IMR-90 (cell line): ENCODE measurements at regions not wholly inside any gene's neighbourhood (a gene's known extent, or its start where the extent isn't known, plus 50 kb on each side); places are given as distances from the start of the nearest gene placed in this dataset.

ENCODE experiments used
- ATAC-seq: fragments of 200-7000 bp; cut with Tn5 transposase; 2 replicates; pipeline ENCODE4 v1.9.1; 2020; ENCODE audit warnings: low read depth, mild to moderate bottlenecking, moderate library complexity
- BruUV-seq: library from RNA; stranded (reverse); fragments of 400-500 nt; replicated peaks from 2 replicates; lab custom pipeline; 2021; lab: Mats Ljungman, UMichigan
- CTCF ChIA-PET: fragments of 300-600 bp; formaldehyde crosslinking; extraction: SDS; loops from one replicate; lab custom pipeline; 2021; ENCODE audit warnings: antibody characterized with exemption; lab: Yijun Ruan, JAX
- POLR2A ChIA-PET: fragments of 300-600 bp; sonication (Branson Sonifier 250); formaldehyde crosslinking; loops from one replicate; lab custom pipeline; 2022; ENCODE audit warnings: antibody characterized with exemption; ENCODE audit not compliant: unreplicated experiment; lab: Charles Lee
- DNase-seq: peaks from one replicate; pipeline ENCODE4 v3.0.0; 2013
- H2AFZ ChIP-seq: replicated peaks from 2 replicates; pipeline ENCODE3; 2013; ENCODE audit warnings: low read length, mild to moderate bottlenecking; ENCODE audit not compliant: poor library complexity
- H2AK5ac ChIP-seq: 2 replicates; pipeline ENCODE4 v1.6.1; 2013; ENCODE audit warnings: low read depth, low read length, inconsistent platforms
- H2AK9ac ChIP-seq: replicated peaks from 2 replicates; pipeline ENCODE3; 2013; ENCODE audit warnings: mild to moderate bottlenecking, low read depth, low read length, moderate library complexity; ENCODE audit not compliant: poor library complexity
- H2BK120ac ChIP-seq: 2 replicates; pipeline ENCODE4 v1.6.1; 2013; ENCODE audit warnings: low read depth, low read length, inconsistent platforms
- H2BK15ac ChIP-seq: 3 replicates; pipeline ENCODE4 v1.6.1; 2013; ENCODE audit warnings: low read depth, low read length, inconsistent platforms
- H2BK20ac ChIP-seq: 2 replicates; pipeline ENCODE4 v1.6.1; 2013; ENCODE audit warnings: low read depth, mild to moderate bottlenecking, inconsistent platforms, low read length, moderate library complexity
- H2BK5ac ChIP-seq: 2 replicates; pipeline ENCODE4 v1.6.1; 2013; ENCODE audit warnings: mild to moderate bottlenecking, low read depth, low read length, inconsistent platforms; ENCODE audit not compliant: poor library complexity, severe bottlenecking
- H3K14ac ChIP-seq: replicated peaks from 2 replicates; pipeline ENCODE4 v1.6.1; 2013; ENCODE audit warnings: low read depth, low read length, inconsistent platforms
- H3K18ac ChIP-seq: 2 replicates; pipeline ENCODE4 v1.6.1; 2013; ENCODE audit warnings: low read depth, low read length, control low read depth
- H3K23ac ChIP-seq: 2 replicates; pipeline ENCODE4 v1.6.1; 2013; ENCODE audit warnings: low read depth, low read length, inconsistent platforms
- H3K27ac ChIP-seq: 2 replicates; pipeline ENCODE4 v1.5.1; 2013; ENCODE audit warnings: mild to moderate bottlenecking, control low read depth, low read length; ENCODE audit not compliant: insufficient read depth
- H3K27me3 ChIP-seq: 2 replicates; pipeline ENCODE4 v1.6.1; 2013; ENCODE audit warnings: low read length; ENCODE audit not compliant: control insufficient read depth, insufficient read depth
- H3K36me3 ChIP-seq: 2 replicates; pipeline ENCODE4 v1.6.1; 2013; ENCODE audit warnings: low read length, mixed read lengths; ENCODE audit not compliant: control insufficient read depth, insufficient read depth
- H3K4ac ChIP-seq: 2 replicates; pipeline ENCODE4 v1.6.1; 2013; ENCODE audit warnings: low read depth, low read length, inconsistent platforms
- H3K4me1 ChIP-seq: 2 replicates; pipeline ENCODE4 v1.6.1; 2013; ENCODE audit warnings: low read length, mixed read lengths; ENCODE audit not compliant: control insufficient read depth, insufficient read depth
- H3K4me2 ChIP-seq: 2 replicates; pipeline ENCODE4 v1.6.1; 2013; ENCODE audit warnings: low read depth, mild to moderate bottlenecking, control low read depth, low read length, moderate library complexity
- H3K4me3 ChIP-seq: 2 replicates; pipeline ENCODE4 v1.5.1; 2013; ENCODE audit warnings: low read depth, mild to moderate bottlenecking, control low read depth, low read length, moderate library complexity; ENCODE audit not compliant: insufficient read depth
- H3K56ac ChIP-seq: 2 replicates; pipeline ENCODE4 v1.6.1; 2013; ENCODE audit warnings: low read length, inconsistent platforms; ENCODE audit not compliant: insufficient read depth; ENCODE audit errors: extremely low read depth
- H3K79me1 ChIP-seq, 2 experiments: 2 replicates each; pipeline ENCODE4 v1.6.1; 2013; ENCODE audit warnings: low read length in 2 of 2, inconsistent platforms in 1 of 2, low read depth in 1 of 2
- H3K9ac ChIP-seq: 2 replicates; pipeline ENCODE4 v1.6.1; 2013; ENCODE audit warnings: low read depth, low read length, control low read depth
- H3K9me1 ChIP-seq: 2 replicates; pipeline ENCODE4 v1.6.1; 2013; ENCODE audit warnings: low read length, inconsistent platforms; ENCODE audit not compliant: insufficient read depth
- H3K9me3 ChIP-seq: 2 replicates; pipeline ENCODE4 v1.6.1; 2013; ENCODE audit warnings: low read length; ENCODE audit not compliant: control insufficient read depth, insufficient read depth
- H4K20me1 ChIP-seq: 2 replicates; pipeline ENCODE4 v1.6.1; 2013; ENCODE audit warnings: low read length, inconsistent platforms; ENCODE audit not compliant: insufficient read depth
- H4K5ac ChIP-seq: 2 replicates; pipeline ENCODE4 v1.6.1; 2013; ENCODE audit warnings: mild to moderate bottlenecking, low read depth, low read length, control low read depth
- H4K8ac ChIP-seq, 2 experiments: 2 replicates each; pipeline ENCODE4 v1.6.1; 2013; ENCODE audit warnings: low read depth in 2 of 2, low read length in 2 of 2, control low read depth in 1 of 2, inconsistent platforms in 1 of 2
- H4K91ac ChIP-seq: 2 replicates; pipeline ENCODE4 v1.6.1; 2013; ENCODE audit warnings: low read depth, low read length, inconsistent platforms; ENCODE audit not compliant: insufficient read depth
- BHLHE40 ChIP-seq: fragments of 150-350 bp; IDR thresholded peaks from 2 replicates; pipeline ENCODE4 v1.6.1; 2016; ENCODE audit warnings: mild to moderate bottlenecking, low read depth, low read length
- NFE2L2 ChIP-seq: fragments of 150-350 bp; IDR thresholded peaks from 2 replicates; pipeline ENCODE4 v1.6.1; 2016; ENCODE audit warnings: low read depth, mild to moderate bottlenecking, low read length
- POLR2A ChIP-seq: IDR thresholded peaks from 2 replicates; pipeline ENCODE4 v1.6.1; 2012; ENCODE audit warnings: mild to moderate bottlenecking, low read depth, low read length
- WGBS, 2 experiments: methylation state at CpG; one replicate each; pipeline versions ENCODE4 v1.1.5 to v1.1.7; 2013; ENCODE audit warnings: missing lambda C conversion rate in 2 of 2; ENCODE audit not compliant: insufficient read length in 1 of 2; ENCODE audit errors: extremely low coverage in 2 of 2; 5-methylcytosine and 5-hydroxymethylcytosine counted together
- dilution Hi-C: fragments of 300-500 bp; cut with HindIII; formaldehyde crosslinking; loops from one replicate; pipeline ENCODE4 v1.14.3; 2018; ENCODE audit warnings: low sequenced_read_pairs; ENCODE audit not compliant: unreplicated experiment
- in situ Hi-C: fragments of 300-500 bp; cut with MboI; formaldehyde crosslinking; loops from 3 replicates; pipeline ENCODE4 v1.14.3; 2019; ENCODE audit warnings: low sequenced_read_pairs, inconsistent platforms, mixed read lengths
- intact Hi-C: fragments of 100-400 bp; cut with micrococcal nuclease; formaldehyde crosslinking; loops from 2 replicates; pipeline ENCODE4 v1.10.0; 2022
- TF ChIP-seq, protein P1 (sequence below): conservative IDR thresholded peaks from 2 replicates; pipeline ENCODE4 v1.5.1; 2012; ENCODE audit warnings: mild to moderate bottlenecking, low read depth, low read length, improper control_type of control experiment
- TF ChIP-seq, protein P2 (sequence below): fragments of 150-350 bp; IDR thresholded peaks from 2 replicates; pipeline ENCODE4 v1.6.1; 2017; ENCODE audit warnings: mild to moderate bottlenecking, antibody characterized with exemption, low read length, low read depth

DNA sequence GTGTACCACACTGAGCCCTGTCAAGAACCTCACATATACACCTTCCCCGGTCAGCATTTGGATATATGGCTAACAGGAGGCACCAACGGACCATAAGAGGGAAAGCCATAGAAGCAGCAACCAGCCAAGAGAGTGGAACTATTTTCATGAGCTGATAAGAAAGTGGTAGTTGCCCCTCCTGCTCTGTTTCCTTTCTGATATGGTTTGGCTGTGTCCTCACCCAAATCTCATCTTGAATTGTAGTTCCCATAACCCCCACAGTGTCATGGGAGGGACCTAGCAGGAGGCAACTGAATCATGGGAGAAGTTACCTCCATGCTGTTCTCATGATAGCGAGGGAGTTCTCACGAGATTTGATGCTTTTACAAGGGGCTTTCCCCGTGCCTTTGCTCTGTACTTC, 366.1 kb upstream of the DAB1 start:
- Histone ChIP-seq H3K9ac (no peak overlapping the region), H4K5ac (no peak overlapping the region), H3K9me1 (no peaks in the 10 kb centered on the region), H3K79me1 (no peaks in the 10 kb centered on the region), H3K14ac (no peak overlapping the region), H4K91ac (no peak overlapping the region), H2AFZ (no peak overlapping the region), H4K8ac (no peak overlapping the region), H2BK5ac (no peak overlapping the region), H3K36me3 (no peaks in the 10 kb centered on the region), H3K4ac (no peak overlapping the region), H3K56ac (no peak overlapping the region), H4K20me1 (no peaks in the 10 kb centered on the region), H3K27me3 (no peaks in the 10 kb centered on the region), H3K4me2 (no peak overlapping the region), H2BK20ac (no peak overlapping the region), H3K23ac (no peak overlapping the region), H2AK5ac (no peak overlapping the region), H2BK120ac (no peak overlapping the region), H3K4me3 (no peak overlapping the region), H3K4me1 (no peaks in the 10 kb centered on the region), H2BK15ac (no peak overlapping the region), H3K18ac (no peak overlapping the region), H2AK9ac (no peak overlapping the region), H3K9me3 (no peaks in the 10 kb centered on the region), H3K27ac (no peak overlapping the region)
- in situ Hi-C loops (no loop called here), dilution Hi-C loops (no loop called here), intact Hi-C loops (no loop called here)
- BruUV-seq = no TSS peak
- ATAC-seq (no peak), DNase-seq (no peak)
- ChIA-PET CTCF (no interaction called here), POLR2A (no interaction called here)
- WGBS, 2 experiments = 58% methylated on average over 3 of the region's 5 CpGs; no CpG with 5 or more reads in 1 of the 2 experiments
- TF ChIP-seq POLR2A = no peak
- TF ChIP-seq, protein P1, sequence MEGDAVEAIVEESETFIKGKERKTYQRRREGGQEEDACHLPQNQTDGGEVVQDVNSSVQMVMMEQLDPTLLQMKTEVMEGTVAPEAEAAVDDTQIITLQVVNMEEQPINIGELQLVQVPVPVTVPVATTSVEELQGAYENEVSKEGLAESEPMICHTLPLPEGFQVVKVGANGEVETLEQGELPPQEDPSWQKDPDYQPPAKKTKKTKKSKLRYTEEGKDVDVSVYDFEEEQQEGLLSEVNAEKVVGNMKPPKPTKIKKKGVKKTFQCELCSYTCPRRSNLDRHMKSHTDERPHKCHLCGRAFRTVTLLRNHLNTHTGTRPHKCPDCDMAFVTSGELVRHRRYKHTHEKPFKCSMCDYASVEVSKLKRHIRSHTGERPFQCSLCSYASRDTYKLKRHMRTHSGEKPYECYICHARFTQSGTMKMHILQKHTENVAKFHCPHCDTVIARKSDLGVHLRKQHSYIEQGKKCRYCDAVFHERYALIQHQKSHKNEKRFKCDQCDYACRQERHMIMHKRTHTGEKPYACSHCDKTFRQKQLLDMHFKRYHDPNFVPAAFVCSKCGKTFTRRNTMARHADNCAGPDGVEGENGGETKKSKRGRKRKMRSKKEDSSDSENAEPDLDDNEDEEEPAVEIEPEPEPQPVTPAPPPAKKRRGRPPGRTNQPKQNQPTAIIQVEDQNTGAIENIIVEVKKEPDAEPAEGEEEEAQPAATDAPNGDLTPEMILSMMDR = no peak
- TF ChIP-seq NFE2L2 = no peak
- no peak for TF ChIP-seq BHLHE40
- TF ChIP-seq, protein P2, sequence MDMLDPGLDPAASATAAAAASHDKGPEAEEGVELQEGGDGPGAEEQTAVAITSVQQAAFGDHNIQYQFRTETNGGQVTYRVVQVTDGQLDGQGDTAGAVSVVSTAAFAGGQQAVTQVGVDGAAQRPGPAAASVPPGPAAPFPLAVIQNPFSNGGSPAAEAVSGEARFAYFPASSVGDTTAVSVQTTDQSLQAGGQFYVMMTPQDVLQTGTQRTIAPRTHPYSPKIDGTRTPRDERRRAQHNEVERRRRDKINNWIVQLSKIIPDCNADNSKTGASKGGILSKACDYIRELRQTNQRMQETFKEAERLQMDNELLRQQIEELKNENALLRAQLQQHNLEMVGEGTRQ = no peak
